HG02642 (cell line): ENCODE measurements at regions not wholly inside any gene's neighbourhood (a gene's known extent, or its start where the extent isn't known, plus 50 kb on each side); places are given as distances from the start of the nearest gene placed in this dataset.

ENCODE experiments used
- ATAC-seq: cut with Tn5 transposase; IDR thresholded peaks from one replicate; pipeline ENCODE4 v1.9.1; 2021; ENCODE audit warnings: mild to moderate bottlenecking; ENCODE audit not compliant: unreplicated experiment, poor library complexity

- ATAC-seq = no peak
Measured at GRCh38 chr13:47220453-47221140, 323.7 kb upstream of the HTR2A start.

GRCh38 chr13:47218611-47219010, 321.8 kb upstream of the HTR2A start:
- ATAC-seq = no peak

- no peak for ATAC-seq
Measured at GRCh38 chr13:47216176-47216822, 319.4 kb upstream of the HTR2A start.

DNA sequence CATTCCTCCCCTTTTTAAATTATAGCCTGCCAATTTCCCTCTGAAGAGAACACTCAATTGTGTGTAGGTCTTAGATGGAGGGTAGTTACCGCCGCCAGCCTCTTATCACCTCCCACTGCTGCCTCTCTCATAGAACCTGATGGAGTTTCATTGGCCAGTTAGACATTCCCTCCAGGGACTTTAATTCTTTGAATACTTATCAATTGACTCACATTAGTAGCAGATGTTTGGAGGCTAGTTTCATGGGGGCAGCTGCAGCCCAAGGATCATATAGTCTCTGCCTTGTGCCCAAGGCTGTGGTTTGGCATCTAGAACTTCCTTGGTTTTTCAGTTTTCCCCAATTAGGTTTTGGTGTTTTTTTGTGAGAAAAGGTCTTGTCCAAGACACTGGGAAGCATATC, 318.9 kb upstream of the HTR2A start:
- no peak for ATAC-seq

DNA sequence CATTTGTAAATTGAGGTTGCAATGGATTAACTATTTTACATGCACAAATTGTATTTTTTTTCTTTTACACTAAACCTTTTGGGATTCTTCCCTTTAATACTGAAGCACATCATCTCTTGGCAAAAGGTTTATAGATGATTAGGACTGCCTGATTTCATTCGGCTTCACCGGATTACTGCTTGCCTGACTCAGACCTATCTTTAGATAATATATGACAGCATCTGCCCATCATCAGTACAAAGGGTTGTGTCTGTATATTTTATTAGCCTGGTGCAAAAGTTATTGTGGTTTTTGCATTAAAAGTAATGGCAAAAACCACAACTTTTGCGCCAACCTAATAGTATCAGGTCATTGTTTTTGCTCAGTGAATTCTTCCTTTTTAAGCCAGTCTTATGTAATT, 316.2 kb upstream of the HTR2A start:
- ATAC-seq = no peak

DNA sequence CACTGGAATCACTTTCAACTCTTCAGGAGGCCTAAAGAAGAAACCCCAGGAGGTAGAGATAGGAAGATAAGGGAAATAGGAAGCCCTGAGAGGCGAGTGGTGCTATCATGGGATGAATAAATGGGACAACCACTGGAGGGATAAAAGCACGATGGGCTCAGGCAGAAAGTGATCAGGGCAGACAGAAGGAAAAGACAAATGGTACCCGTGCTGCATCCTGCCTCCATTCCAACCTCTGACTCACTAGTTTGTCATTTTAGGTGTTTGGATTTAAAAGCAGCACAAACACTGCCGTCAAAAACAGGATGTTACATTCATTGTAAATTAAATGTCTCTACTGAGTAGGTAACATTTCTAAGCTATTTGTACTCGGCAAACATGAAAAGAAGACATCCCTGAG, 314.3 kb upstream of the HTR2A start:
- ATAC-seq = no peak

DNA sequence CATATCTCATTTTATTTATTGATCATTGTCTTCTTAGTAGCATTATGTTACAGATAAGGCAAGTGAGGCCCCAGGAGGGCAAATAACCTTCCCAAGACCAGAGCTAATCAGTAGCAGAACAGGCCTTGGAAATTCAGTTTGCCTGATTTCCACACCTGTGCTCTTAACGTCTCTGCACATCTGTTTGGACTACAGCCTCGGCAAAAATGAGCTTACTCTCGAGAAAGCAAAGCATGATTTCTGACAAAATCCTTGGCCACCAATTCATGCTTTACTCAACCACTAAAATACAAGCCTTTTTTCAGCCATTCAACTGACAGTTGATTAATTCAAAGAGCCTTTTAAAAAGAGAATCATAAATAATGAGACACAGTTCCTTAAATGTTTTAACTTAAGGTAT, 309.3 kb upstream of the HTR2A start:
- no peak for ATAC-seq

DNA sequence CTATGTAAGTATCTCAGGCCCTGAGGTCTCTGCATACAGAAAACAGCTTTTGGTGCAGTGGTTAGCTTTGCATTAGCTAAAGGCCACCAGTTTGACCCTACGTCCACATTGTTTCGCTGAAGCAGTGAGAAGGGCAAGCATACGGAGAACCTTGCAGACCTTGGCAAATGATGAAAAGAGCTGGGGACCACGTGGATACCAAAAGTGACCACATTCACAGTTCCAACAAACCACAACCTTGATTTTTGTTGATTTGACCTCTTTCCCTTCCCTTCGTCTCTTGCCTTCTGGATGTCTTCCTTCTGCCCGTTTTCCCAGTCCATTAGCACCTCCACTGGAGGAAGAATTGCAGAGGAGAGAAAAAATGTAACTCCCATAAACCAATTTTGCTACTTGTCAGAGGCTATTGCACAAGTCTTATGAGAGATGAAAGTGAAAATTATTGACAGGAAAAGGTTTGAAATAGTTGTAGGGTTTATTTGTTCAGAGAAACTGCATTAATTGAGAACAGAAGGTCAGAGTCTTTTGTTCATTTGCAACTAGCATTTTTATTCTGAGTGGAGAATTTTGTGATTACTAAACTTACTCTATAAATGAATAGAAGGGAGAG, 293.9 kb upstream of the HTR2A start:
- ATAC-seq = no peak

DNA sequence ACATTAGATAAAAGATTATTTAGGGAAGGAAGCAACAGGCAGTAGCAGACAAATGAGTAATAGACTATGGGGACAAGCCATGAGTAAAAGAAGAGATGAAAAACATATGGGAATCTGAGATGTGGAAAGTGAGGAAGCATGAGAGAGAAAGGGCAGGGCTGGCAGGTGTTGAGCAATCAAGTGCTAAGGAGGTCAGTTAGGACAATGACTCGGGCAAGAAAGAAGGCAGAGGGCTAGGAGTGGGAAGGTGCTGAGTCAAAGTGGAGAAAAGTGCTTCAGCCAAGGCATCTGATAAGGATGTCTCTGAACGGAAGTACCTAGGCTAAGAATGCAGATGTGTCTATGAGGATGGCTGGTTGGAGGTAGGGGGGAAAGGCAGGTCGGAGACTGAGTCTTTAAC, 291.9 kb upstream of the HTR2A start:
- no peak for ATAC-seq

- ATAC-seq = no peak
Measured at GRCh38 chr13:47186471-47186870, 289.6 kb upstream of the HTR2A start.

- ATAC-seq = no peak
Measured at GRCh38 chr13:47184321-47184720, 287.5 kb upstream of the HTR2A start.

- no peak for ATAC-seq
Measured at GRCh38 chr13:47179321-47179720, 282.5 kb upstream of the HTR2A start.

GRCh38 chr13:47178090-47178950, 281.5 kb upstream of the HTR2A start:
- no peak for ATAC-seq

- ATAC-seq = no peak
Measured at GRCh38 chr13:47175172-47175866, 278.5 kb upstream of the HTR2A start.

DNA sequence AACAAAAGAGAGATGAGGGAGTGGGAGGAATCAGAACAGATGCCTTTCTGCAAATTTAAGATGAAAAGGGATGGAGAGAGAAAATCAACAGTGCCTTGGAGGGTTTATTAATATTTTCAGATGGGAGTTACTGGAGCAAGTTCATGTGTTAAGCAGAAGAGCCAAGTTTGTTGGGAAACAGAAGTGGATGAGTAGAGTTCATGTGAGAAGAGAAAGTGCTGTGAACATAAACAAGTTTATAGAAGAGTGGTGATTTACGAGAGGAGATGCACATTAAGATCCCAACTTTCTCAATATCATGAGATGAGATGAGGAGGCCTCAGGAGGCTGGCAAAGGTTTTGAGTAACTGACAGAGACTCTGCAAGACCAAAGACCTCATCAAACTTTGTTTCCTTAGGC, 274.1 kb upstream of the HTR2A start:
- ATAC-seq = no peak

DNA sequence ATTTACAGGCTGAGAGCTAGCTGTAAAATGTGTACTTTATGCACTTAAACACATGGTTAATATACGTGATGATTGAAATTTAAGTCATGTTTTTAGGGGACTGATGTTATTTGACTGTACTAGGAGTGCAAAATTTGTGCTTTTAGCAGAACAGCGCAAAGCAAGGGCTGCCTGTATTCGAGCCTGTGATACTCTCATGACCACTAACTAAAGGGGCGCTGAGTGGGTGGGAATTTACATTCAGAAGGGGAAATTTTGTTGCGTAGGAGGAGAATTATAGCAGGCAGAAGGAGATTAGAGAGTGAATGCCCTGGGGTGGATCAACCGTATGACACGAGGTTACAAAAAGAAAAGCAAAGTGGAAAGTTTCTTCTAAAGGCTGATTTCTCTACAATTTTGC, 271.8 kb upstream of the HTR2A start:
- ATAC-seq = no peak

DNA sequence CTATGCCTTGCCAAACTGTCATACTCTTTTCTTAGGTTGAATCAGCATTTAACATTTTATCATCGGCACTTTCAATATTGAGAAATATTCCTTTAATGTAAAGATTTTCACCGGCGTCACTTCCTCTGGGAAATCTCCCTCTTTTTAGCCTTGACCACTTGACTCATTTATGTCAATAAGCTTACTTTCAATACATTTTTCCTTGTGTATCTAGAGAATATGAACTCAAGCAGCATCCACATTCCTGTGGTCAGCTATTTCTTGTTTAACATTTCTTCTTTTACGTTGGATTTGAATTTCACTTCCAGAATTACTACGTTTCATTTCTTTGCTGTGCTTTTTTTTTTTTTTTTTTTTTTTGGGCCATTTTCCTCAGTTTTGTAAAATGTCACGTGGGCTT, 271.2 kb upstream of the HTR2A start:
- ATAC-seq = no peak

- ATAC-seq = no peak
Measured at GRCh38 chr13:47166336-47166735, 269.5 kb upstream of the HTR2A start.

DNA sequence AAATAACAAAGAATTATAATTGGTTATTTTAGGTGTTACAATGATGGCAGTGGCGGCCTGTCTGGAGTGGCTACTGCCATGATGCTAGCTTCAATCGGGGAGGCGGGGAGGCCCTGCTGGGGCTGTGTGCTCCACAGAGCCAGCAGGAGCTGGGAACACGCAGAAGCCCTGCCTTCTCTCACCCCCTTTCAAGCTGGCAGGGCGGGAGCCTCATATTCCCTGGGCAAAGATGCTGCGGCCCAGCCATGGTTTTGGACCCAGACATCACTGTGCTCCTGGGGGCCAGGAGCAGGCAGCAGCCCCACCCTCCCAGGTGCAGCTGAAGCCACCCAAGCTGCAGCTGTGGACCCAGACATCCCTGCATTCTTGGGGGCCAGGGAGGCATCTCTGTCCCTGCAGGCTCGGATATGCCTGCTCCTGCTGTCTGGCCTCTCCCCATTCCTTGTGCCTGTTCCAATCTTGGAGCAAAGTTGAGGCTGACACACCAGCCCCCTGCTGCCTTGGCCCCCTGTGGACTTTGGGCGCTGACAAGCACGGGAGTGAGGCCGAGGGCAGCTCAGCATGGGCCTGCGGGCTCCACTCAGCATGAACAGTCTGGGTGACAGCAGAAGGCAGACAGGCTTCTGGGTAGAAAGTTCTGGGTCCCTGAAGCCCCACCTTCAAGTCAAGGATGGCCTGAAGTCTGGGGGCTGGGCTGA, 263.1 kb upstream of the HTR2A start:
- no peak for ATAC-seq

- ATAC-seq = no peak
Measured at GRCh38 chr13:47158593-47158992, 261.7 kb upstream of the HTR2A start.
